Stomach (tissue), 8 donors: ENCODE measurements at regions not wholly inside any gene's neighbourhood (a gene's known extent, or its start where the extent isn't known, plus 50 kb on each side); places are given as distances from the start of the nearest gene placed in this dataset.

Source experiments
- DNase-seq, 2 donors: peaks; one replicate each; pipeline versions ENCODE4 v3.0.0 to v3.0.0-alpha.2; 2013 to 2019
- H3K27ac ChIP-seq, 5 donors: fragments of 200-600 bp in 4 of 5; sonication (generic) in 4 of 5; one replicate each; pipeline ENCODE4 v1.5.1; 2013 to 2019; ENCODE audit warnings: mild to moderate bottlenecking in 1 of 5, moderate library complexity in 1 of 5
- H3K27me3 ChIP-seq, 3 donors: fragments of 200-600 bp; sonication (generic); one replicate each; pipeline ENCODE4 v1.5.1; 2017 to 2019; ENCODE audit warnings: mixed run types in 1 of 3
- H3K36me3 ChIP-seq, 4 donors: fragments of 200-600 bp; sonication (generic); 1 replicate in 3 of 4; 2 replicates in 1 of 4; pipeline ENCODE4 v1.5.1; 2016 to 2019
- H3K4me1 ChIP-seq, 4 donors: fragments of 200-600 bp; sonication (generic); one replicate each; pipeline ENCODE4 v1.5.1; 2016 to 2019
- H3K4me3 ChIP-seq, 4 donors: fragments of 200-600 bp; sonication (generic) in 3 of 4; one replicate each; pipeline ENCODE4 v1.5.1; 2016 to 2019; ENCODE audit warnings: mild to moderate bottlenecking in 1 of 4
- H3K9me3 ChIP-seq, 4 donors: fragments of 200-600 bp; sonication (generic); one replicate each; pipeline ENCODE4 v1.5.1; 2016 to 2019
- CTCF ChIP-seq, 7 experiments: fragments of 450-650 bp in 4 of 7; fragments of 200-600 bp in 3 of 7; sonication (generic) in 3 of 7; IDR thresholded peaks; one replicate each; pipeline ENCODE4 v1.5.1; 2016 to 2019; ENCODE audit warnings: antibody characterized with exemption in 7 of 7, control low read depth in 2 of 7, mild to moderate bottlenecking in 1 of 7
- EP300 ChIP-seq: sonication (generic); formaldehyde crosslinking; IDR thresholded peaks from one replicate; pipeline ENCODE4 v1.6.1; 2017; ENCODE audit warnings: antibody characterized with exemption
- POLR2A ChIP-seq, 4 donors: fragments of 450-650 bp; IDR thresholded peaks; one replicate each; pipeline ENCODE4 v1.6.1; 2016; ENCODE audit warnings: antibody characterized with exemption in 4 of 4, control low read depth in 2 of 4, mild to moderate bottlenecking in 1 of 4, moderate library complexity in 1 of 4
- POLR2AphosphoS5 ChIP-seq, 3 donors: sonication (generic); formaldehyde crosslinking; IDR thresholded peaks; one replicate each; pipeline ENCODE4 v1.6.1; 2016; ENCODE audit warnings: antibody characterized with exemption in 3 of 3
- WGBS, 5 donors: extraction: QIAGEN DNeasy Blood & Tissue Kit in 3 of 5; methylation state at CpG; one replicate each; pipeline versions ENCODE4 v1.1.5 to v1.1.7; 2013 to 2018; 5-methylcytosine and 5-hydroxymethylcytosine counted together
- intact Hi-C: fragments of 100-400 bp; cut with DNase I; formaldehyde crosslinking; loops from one replicate; pipeline ENCODE4 v1.15.1; 2023; ENCODE audit warnings: low total_unique reads
- donor health status: healthy with polysubstance abuse.
- donor health status: Bipolar disorder and iron deficiency.
- donor health status: healthy.

GRCh38 chr13:89571676-89572075 is 1775.8 kb upstream of the MIR17HG start:
- Histone ChIP-seq H3K36me3 (no peaks in the 10 kb centered on the region), H3K27ac (no peak overlapping the region), H3K4me1 (no peaks in the 10 kb centered on the region), H3K27me3 (no peaks in the 10 kb centered on the region), H3K9me3 (peaks cover 0 to 7% (median 0%) of the 10 kb centered on the region in 4 donors), H3K4me3 (no peak overlapping the region)
- no peak for DNase-seq
- TF ChIP-seq POLR2A (IDR thresholded peaks at IDR 0.05) (no peak), CTCF (IDR thresholded peaks at IDR 0.05) (no peak), EP300 (no peak), POLR2AphosphoS5 (IDR thresholded peaks at IDR 0.05) (no peak)
- intact Hi-C loops: no loop called here

GRCh38 chr13:89574077-89574476 is 1773.4 kb upstream of the MIR17HG start:
- no peak for TF ChIP-seq EP300
- TF ChIP-seq POLR2AphosphoS5 (IDR thresholded peaks at IDR 0.05): no peak
- TF ChIP-seq CTCF (IDR thresholded peaks at IDR 0.05): no peak
- no peak for TF ChIP-seq POLR2A (IDR thresholded peaks at IDR 0.05)
- no peak overlapping the region for H3K27ac ChIP-seq

GRCh38 chr13:89577301-89577700 is 1770.2 kb upstream of the MIR17HG start:
- no peak for TF ChIP-seq EP300
- TF ChIP-seq POLR2A (IDR thresholded peaks at IDR 0.05): no peak
- no peak for TF ChIP-seq CTCF (IDR thresholded peaks at IDR 0.05)
- TF ChIP-seq POLR2AphosphoS5 (IDR thresholded peaks at IDR 0.05): no peak
- H3K27ac ChIP-seq: no peak overlapping the region
- DNase-seq: no peak
- H3K4me1 ChIP-seq: no peaks in the 10 kb centered on the region
- no peaks in the 10 kb centered on the region for H3K36me3 ChIP-seq
- no peaks in the 10 kb centered on the region for H3K27me3 ChIP-seq
- intact Hi-C loops: no loop called here
- H3K9me3 ChIP-seq: peaks cover 0 to under 1% (median 0%) of the 10 kb centered on the region in 4 donors
- H3K4me3 ChIP-seq: no peak overlapping the region

More at GRCh38 chr13:89574077-89574476, 1773.4 kb upstream of the MIR17HG start:
- H3K4me1 ChIP-seq: no peaks in the 10 kb centered on the region
- no peaks in the 10 kb centered on the region for H3K36me3 ChIP-seq
- intact Hi-C loops: no loop called here
- no peaks in the 10 kb centered on the region for H3K27me3 ChIP-seq
- H3K9me3 ChIP-seq: peaks cover 0 to 7% (median 0%) of the 10 kb centered on the region in 4 donors
- no peak overlapping the region for H3K4me3 ChIP-seq
- DNase-seq: no peak

- no peaks in the 10 kb centered on the region for H3K9me3 ChIP-seq
- H3K27me3 ChIP-seq: no peaks in the 10 kb centered on the region
- intact Hi-C loops: no loop called here
- H3K27ac ChIP-seq: no peak overlapping the region
- no peaks in the 10 kb centered on the region for H3K36me3 ChIP-seq
- no peak overlapping the region for H3K4me3 ChIP-seq
- TF ChIP-seq EP300 (no peak), CTCF (IDR thresholded peaks at IDR 0.05) (no peak), POLR2AphosphoS5 (IDR thresholded peaks at IDR 0.05) (no peak)
- DNase-seq: no peak
- 34 to 50% (median 44%) methylated on average over 2 of the region's 2 CpGs for WGBS, 5 donors
- H3K4me1 ChIP-seq: no peaks in the 10 kb centered on the region
Measured at GRCh38 chr13:89584058-89584620, 1763.3 kb upstream of the MIR17HG start.
